Neuron (in vitro differentiated cells): ENCODE measurements at regions not wholly inside any gene's neighbourhood (a gene's known extent, or its start where the extent isn't known, plus 50 kb on each side); places are given as distances from the start of the nearest gene placed in this dataset.
"Not testable (repeated sequence)": the region's sequence is repeated elsewhere in the genome, so short reads cannot be mapped to it uniquely, and the experiment has no call there.

Source experiments
- H2AFZ ChIP-seq: one replicate; pipeline ENCODE4 v1.6.1; 2013; ENCODE audit warnings: low read depth, mild to moderate bottlenecking, inconsistent platforms, low read length, moderate library complexity
- H3K27me3 ChIP-seq: one replicate; pipeline ENCODE4 v1.6.1; 2013; ENCODE audit warnings: low read length; ENCODE audit not compliant: insufficient read depth
- H3K36me3 ChIP-seq: one replicate; pipeline ENCODE4 v1.6.1; 2013; ENCODE audit warnings: low read length; ENCODE audit not compliant: insufficient read depth
- H3K4me1 ChIP-seq: one replicate; pipeline ENCODE4 v1.6.1; 2013; ENCODE audit warnings: low read length; ENCODE audit not compliant: insufficient read depth
- H3K4me3 ChIP-seq: 2 replicates; pipeline ENCODE4 v1.5.1; 2013; ENCODE audit warnings: mild to moderate bottlenecking, low read length, moderate library complexity
- H3K9me3 ChIP-seq: one replicate; pipeline ENCODE4 v1.6.1; 2013; ENCODE audit warnings: low read length

GRCh38 chr5:85337435-85337834 lies 952.8 kb upstream of the EDIL3 start:
- no peaks in the 10 kb centered on the region for H3K4me1 ChIP-seq
- no peak overlapping the region for H3K4me3 ChIP-seq
- no peak overlapping the region for H2AFZ ChIP-seq

DNA sequence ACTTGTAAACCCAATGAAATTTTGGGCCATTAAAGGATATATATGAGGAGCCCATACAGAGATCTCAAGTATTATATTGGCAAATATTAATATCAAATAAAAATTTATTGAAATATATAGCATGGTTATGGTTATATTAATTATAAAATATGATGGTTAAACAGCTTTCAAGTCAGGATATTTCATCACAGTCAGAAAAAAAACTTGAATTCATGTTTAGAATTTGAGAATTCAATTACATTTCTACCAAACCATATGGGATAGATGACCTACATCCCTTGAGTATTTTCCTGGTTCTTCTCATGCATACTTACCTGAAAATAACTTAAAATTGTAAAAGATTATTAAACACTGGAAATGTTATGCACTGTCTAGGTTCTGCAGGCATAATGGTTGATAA lies 956.1 kb upstream of the EDIL3 start:
- H3K4me1 ChIP-seq, result no peaks in the 10 kb centered on the region
- H3K4me3 ChIP-seq, result no peak overlapping the region
- H3K9me3 ChIP-seq, result no peaks in the 10 kb centered on the region
- no peak overlapping the region for H2AFZ ChIP-seq
- H3K36me3 ChIP-seq, result no peaks in the 10 kb centered on the region
- no peaks in the 10 kb centered on the region for H3K27me3 ChIP-seq

More at GRCh38 chr5:85337435-85337834, 952.8 kb upstream of the EDIL3 start:
- Histone ChIP-seq H3K9me3 (no peaks in the 10 kb centered on the region), H3K36me3 (no peaks in the 10 kb centered on the region), H3K27me3 (no peaks in the 10 kb centered on the region)

- Histone ChIP-seq H3K36me3 (no peaks in the 10 kb centered on the region), H3K27me3 (no peaks in the 10 kb centered on the region), H3K4me1 (no peaks in the 10 kb centered on the region), H2AFZ (no peak overlapping the region), H3K4me3 (no peak overlapping the region), H3K9me3 (no peaks in the 10 kb centered on the region)
These were observed 961.1 kb upstream of the EDIL3 start for GRCh38 chr5:85345818-85346217.

GRCh38 chr5:85357309-85357708 lies 972.6 kb upstream of the EDIL3 start:
- H3K27me3 ChIP-seq, result no peaks in the 10 kb centered on the region
- no peaks in the 10 kb centered on the region for H3K4me1 ChIP-seq
- H3K36me3 ChIP-seq, result no peaks in the 10 kb centered on the region
- H3K4me3 ChIP-seq, result no peak overlapping the region
- H2AFZ ChIP-seq, result no peak overlapping the region
- H3K9me3 ChIP-seq, result no peaks in the 10 kb centered on the region

GRCh38 chr5:85375525-85375924 lies 990.8 kb upstream of the EDIL3 start:
- no peaks in the 10 kb centered on the region for H3K36me3 ChIP-seq
- H3K4me3 ChIP-seq, result no peak overlapping the region
- H3K27me3 ChIP-seq, result no peaks in the 10 kb centered on the region
- H3K4me1 ChIP-seq, result no peaks in the 10 kb centered on the region
- no peak overlapping the region for H2AFZ ChIP-seq
- no peaks in the 10 kb centered on the region for H3K9me3 ChIP-seq

- no peaks in the 10 kb centered on the region for H3K4me1 ChIP-seq
- H3K36me3 ChIP-seq, result no peaks in the 10 kb centered on the region
- no peaks in the 10 kb centered on the region for H3K27me3 ChIP-seq
- no peaks in the 10 kb centered on the region for H3K9me3 ChIP-seq
- no peak overlapping the region for H2AFZ ChIP-seq
- no peak overlapping the region for H3K4me3 ChIP-seq
These were observed 1004.1 kb upstream of the EDIL3 start for GRCh38 chr5:85388770-85389169.

DNA sequence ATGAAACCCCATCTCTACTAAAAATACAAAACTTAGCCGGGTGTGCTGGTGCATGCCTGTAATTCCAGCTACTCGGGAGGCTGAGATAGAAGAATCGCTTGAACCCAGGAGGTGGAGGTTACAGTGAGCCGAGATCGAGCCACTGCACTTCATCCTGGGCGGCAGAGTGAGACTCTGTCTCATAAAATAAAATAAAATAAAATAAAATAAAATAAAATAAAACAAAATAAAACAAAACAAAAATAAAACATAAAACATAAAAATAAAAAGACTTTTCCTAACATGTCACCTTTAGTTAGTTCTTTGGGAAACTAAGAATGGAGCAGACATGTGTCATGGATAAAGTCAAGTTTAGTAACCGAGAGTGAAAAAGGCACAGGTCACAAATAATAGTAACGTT lies 1007.6 kb upstream of the EDIL3 start:
- H3K4me3 ChIP-seq, H3K9me3 ChIP-seq, H3K4me1 ChIP-seq, H3K36me3 ChIP-seq, H2AFZ ChIP-seq, H3K27me3 ChIP-seq: not testable (repeated sequence)

DNA sequence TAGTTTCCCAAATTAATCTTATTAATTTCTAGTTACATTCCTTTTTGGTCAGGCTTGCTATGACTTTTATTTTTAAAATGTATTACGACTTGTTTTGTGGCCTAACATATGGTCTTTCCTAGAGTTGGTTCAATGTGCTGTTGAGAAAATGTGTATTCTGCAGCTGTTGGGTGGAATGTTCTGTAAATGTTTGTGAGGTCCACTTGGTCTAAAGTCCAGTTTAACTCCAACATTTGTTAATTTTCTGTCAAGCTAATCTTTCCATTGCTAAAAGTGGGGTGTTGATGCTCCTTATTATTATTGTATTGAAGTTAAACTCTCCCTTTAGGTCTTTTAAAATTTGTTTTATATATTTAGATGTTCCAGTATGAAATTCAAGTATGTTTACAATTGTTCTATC lies 1010.8 kb upstream of the EDIL3 start:
- no peaks in the 10 kb centered on the region for H3K9me3 ChIP-seq
- no peaks in the 10 kb centered on the region for H3K4me1 ChIP-seq
- H2AFZ ChIP-seq, result no peak overlapping the region
- H3K36me3 ChIP-seq, result no peaks in the 10 kb centered on the region
- H3K27me3 ChIP-seq, result no peaks in the 10 kb centered on the region
- no peak overlapping the region for H3K4me3 ChIP-seq

DNA sequence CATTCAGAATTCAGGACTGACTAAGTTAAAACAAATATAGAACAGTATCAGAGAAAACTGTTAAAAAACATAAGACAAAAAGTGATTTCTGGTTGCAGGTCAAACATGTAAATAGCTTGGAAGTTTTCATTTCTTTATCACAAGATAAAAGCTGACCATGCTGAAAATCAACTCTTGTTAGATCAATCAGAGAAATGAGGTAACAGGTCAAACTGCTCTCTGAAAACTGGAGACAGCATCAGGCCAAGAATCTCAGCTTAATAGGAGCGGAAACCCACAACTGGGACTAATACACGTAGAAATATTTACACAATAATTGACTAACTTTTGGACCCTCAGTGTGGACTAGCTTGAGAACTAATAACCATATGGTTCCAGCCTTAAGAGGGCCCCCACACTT lies 1012.8 kb upstream of the EDIL3 start:
- Histone ChIP-seq H3K4me1 (no peaks in the 10 kb centered on the region), H3K4me3 (no peak overlapping the region), H2AFZ (no peak overlapping the region), H3K9me3 (no peaks in the 10 kb centered on the region), H3K27me3 (no peaks in the 10 kb centered on the region), H3K36me3 (no peaks in the 10 kb centered on the region)

- Histone ChIP-seq H3K27me3 (no peaks in the 10 kb centered on the region), H2AFZ (no peak overlapping the region), H3K4me3 (no peak overlapping the region), H3K36me3 (no peaks in the 10 kb centered on the region), H3K4me1 (peaks cover 3% of the 10 kb centered on the region), H3K9me3 (no peaks in the 10 kb centered on the region)
These were observed 1043.8 kb upstream of the EDIL3 start for GRCh38 chr5:85428426-85428934.

- H3K4me3 ChIP-seq, H3K4me1 ChIP-seq: not testable (repeated sequence)
These were observed 1047.0 kb upstream of the EDIL3 start for GRCh38 chr5:85431726-85432125.

DNA sequence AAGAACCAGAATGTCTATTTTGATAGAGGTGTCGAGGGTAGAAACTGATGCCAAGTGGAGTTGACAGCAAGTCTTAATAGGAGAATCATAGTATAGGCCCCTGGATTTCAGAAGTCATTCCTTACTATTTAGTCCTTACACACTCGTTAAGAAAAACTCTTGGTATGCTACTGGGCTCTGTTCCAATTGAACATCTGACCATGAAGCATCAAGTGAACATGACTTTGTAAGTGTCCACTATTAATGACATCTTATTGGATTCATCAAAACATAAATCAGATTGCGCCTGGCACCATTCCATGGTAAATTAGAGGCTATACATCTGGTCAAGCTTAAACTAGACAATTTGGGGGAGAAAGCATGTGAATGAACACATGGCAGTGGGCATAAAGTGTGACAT lies 1056.5 kb upstream of the EDIL3 start:
- no peaks in the 10 kb centered on the region for H3K27me3 ChIP-seq
- no peaks in the 10 kb centered on the region for H3K36me3 ChIP-seq
- H3K4me1 ChIP-seq, result no peaks in the 10 kb centered on the region

More at GRCh38 chr5:85431726-85432125, 1047.0 kb upstream of the EDIL3 start:
- not testable (repeated sequence) for H3K27me3 ChIP-seq, H2AFZ ChIP-seq, H3K36me3 ChIP-seq, H3K9me3 ChIP-seq

GRCh38 chr5:85441853-85442252 lies 1057.2 kb upstream of the EDIL3 start:
- Histone ChIP-seq H2AFZ (no peak overlapping the region), H3K36me3 (no peaks in the 10 kb centered on the region)

More for the DNA sequence above, 1056.5 kb upstream of the EDIL3 start:
- Histone ChIP-seq H3K9me3 (no peaks in the 10 kb centered on the region), H2AFZ (no peak overlapping the region), H3K4me3 (no peak overlapping the region)

DNA sequence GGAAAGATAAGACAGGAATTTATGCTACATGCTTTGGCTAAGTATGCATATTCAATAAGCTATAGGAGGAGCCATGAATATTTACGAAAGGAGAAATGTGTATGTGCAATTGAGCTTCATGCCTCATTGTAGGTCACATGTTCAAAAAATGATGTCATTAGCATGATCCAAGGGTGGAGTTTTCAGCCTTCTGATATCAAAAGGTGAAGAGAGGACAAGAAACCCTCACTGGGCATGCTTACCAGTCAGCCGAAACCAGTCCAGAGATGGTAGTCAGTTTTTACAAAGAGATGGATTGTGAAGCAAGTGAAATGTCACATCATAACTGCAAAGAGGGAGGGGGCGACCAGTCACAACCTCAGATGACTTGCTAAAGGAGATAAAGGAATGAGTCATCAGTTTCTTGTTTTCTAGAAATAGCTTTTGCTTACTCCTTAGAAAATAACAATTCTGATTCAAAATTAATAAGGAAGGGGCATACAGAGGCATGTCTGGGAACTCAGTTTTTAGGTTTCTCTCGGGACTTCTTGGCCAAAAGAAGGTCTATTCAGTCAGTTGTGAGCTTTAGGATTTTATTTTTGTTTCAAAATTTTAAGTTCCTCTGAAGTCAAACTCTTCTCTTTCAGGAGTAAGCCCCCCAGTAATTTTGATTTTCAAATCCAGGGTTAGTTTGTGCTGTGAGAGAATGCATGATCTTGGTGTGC lies 1067.8 kb upstream of the EDIL3 start:
- Histone ChIP-seq H3K9me3 (no peaks in the 10 kb centered on the region), H3K4me1 (no peaks in the 10 kb centered on the region), H3K27me3 (no peaks in the 10 kb centered on the region), H3K36me3 (no peaks in the 10 kb centered on the region), H3K4me3 (no peak overlapping the region), H2AFZ (no peak overlapping the region)

More at GRCh38 chr5:85441853-85442252, 1057.2 kb upstream of the EDIL3 start:
- Histone ChIP-seq H3K27me3 (no peaks in the 10 kb centered on the region), H3K4me1 (no peaks in the 10 kb centered on the region), H3K4me3 (no peak overlapping the region), H3K9me3 (no peaks in the 10 kb centered on the region)
